Activated T-cell treated with anti-CD3 and anti-CD28 coated beads, Interleukin-2, amount 50 U/mL, for 24 hours (primary cell): ENCODE measurements at regions not wholly inside any gene's neighbourhood (a gene's known extent, or its start where the extent isn't known, plus 50 kb on each side); places are given as distances from the start of the nearest gene placed in this dataset.

Experiments
- DNase-seq: peaks from one replicate; pipeline ENCODE4 v3.0.0-alpha.2; 2020
- H3K27ac Mint-ChIP-seq: 2 replicates; pipeline ENCODE4 v1.8.0; 2020; ENCODE audit warnings: mild to moderate bottlenecking, mixed read lengths
- H3K27me3 Mint-ChIP-seq: 2 replicates; pipeline ENCODE4 v1.8.0; 2020; ENCODE audit warnings: mixed read lengths
- H3K36me3 Mint-ChIP-seq: 2 replicates; pipeline ENCODE4 v1.8.0; 2020; ENCODE audit warnings: low read depth, mixed read lengths
- H3K4me1 Mint-ChIP-seq: 2 replicates; pipeline ENCODE4 v1.8.0; 2020; ENCODE audit warnings: low read depth, mixed read lengths
- H3K4me3 Mint-ChIP-seq: 2 replicates; pipeline ENCODE4 v1.8.0; 2020; ENCODE audit warnings: mild to moderate bottlenecking, moderate library complexity, mixed read lengths
- H3K9me3 Mint-ChIP-seq: 2 replicates; pipeline ENCODE4 v1.8.0; 2020; ENCODE audit warnings: mixed read lengths

GRCh38 chr15:70329179-70329578 is 231.5 kb upstream of the TLE3 start:
- Mint-ChIP-seq H3K27me3 (peaks cover 3% of the 10 kb centered on the region), H3K27ac (no peak overlapping the region), H3K4me1 (no peaks in the 10 kb centered on the region), H3K4me3 (no peak overlapping the region), H3K36me3 (no peaks in the 10 kb centered on the region), H3K9me3 (peaks cover 7% of the 10 kb centered on the region)
- DNase-seq: no peak

GRCh38 chr15:70328679-70329115 is 231.0 kb upstream of the TLE3 start:
- Mint-ChIP-seq H3K9me3 (peaks cover 3% of the 10 kb centered on the region), H3K36me3 (no peaks in the 10 kb centered on the region), H3K4me3 (no peak overlapping the region), H3K4me1 (no peaks in the 10 kb centered on the region), H3K27ac (no peak overlapping the region), H3K27me3 (peaks cover 3% of the 10 kb centered on the region)
- no peak for DNase-seq

GRCh38 chr15:70327856-70328678 is 230.3 kb upstream of the TLE3 start:
- no peak for DNase-seq
- H3K4me1 Mint-ChIP-seq: no peaks in the 10 kb centered on the region
- H3K27ac Mint-ChIP-seq: no peak overlapping the region
- H3K27me3 Mint-ChIP-seq: peaks cover 3% of the 10 kb centered on the region
- H3K4me3 Mint-ChIP-seq: no peak overlapping the region
- no peaks in the 10 kb centered on the region for H3K9me3 Mint-ChIP-seq
- no peaks in the 10 kb centered on the region for H3K36me3 Mint-ChIP-seq

GRCh38 chr15:70327328-70327855 is 229.7 kb upstream of the TLE3 start:
- Mint-ChIP-seq H3K27me3 (peaks cover 3% of the 10 kb centered on the region), H3K36me3 (no peaks in the 10 kb centered on the region), H3K4me1 (no peaks in the 10 kb centered on the region), H3K9me3 (no peaks in the 10 kb centered on the region), H3K4me3 (no peak overlapping the region), H3K27ac (no peak overlapping the region)
- DNase-seq: no peak

- Mint-ChIP-seq H3K4me1 (no peaks in the 10 kb centered on the region), H3K36me3 (no peaks in the 10 kb centered on the region), H3K9me3 (no peaks in the 10 kb centered on the region), H3K27ac (no peak overlapping the region), H3K4me3 (no peak overlapping the region), H3K27me3 (peaks cover 3% of the 10 kb centered on the region)
- DNase-seq: no peak
These were observed 226.6 kb upstream of the TLE3 start for GRCh38 chr15:70324001-70324974.

GRCh38 chr15:70323111-70323851 is 225.6 kb upstream of the TLE3 start:
- no peak for DNase-seq
- no peaks in the 10 kb centered on the region for H3K36me3 Mint-ChIP-seq
- no peak overlapping the region for H3K4me3 Mint-ChIP-seq
- H3K9me3 Mint-ChIP-seq: no peaks in the 10 kb centered on the region
- no peaks in the 10 kb centered on the region for H3K4me1 Mint-ChIP-seq
- H3K27me3 Mint-ChIP-seq: peaks cover 3% of the 10 kb centered on the region
- no peak overlapping the region for H3K27ac Mint-ChIP-seq

- no peak overlapping the region for H3K4me3 Mint-ChIP-seq
- H3K36me3 Mint-ChIP-seq: no peaks in the 10 kb centered on the region
- no peaks in the 10 kb centered on the region for H3K27me3 Mint-ChIP-seq
- no peak for DNase-seq
- H3K4me1 Mint-ChIP-seq: no peaks in the 10 kb centered on the region
- no peak overlapping the region for H3K27ac Mint-ChIP-seq
- H3K9me3 Mint-ChIP-seq: no peaks in the 10 kb centered on the region
These were observed 224.4 kb upstream of the TLE3 start for GRCh38 chr15:70322051-70322668.

GRCh38 chr15:70321172-70321819 is 223.6 kb upstream of the TLE3 start:
- H3K27me3 Mint-ChIP-seq: no peaks in the 10 kb centered on the region
- no peaks in the 10 kb centered on the region for H3K4me1 Mint-ChIP-seq
- no peak for DNase-seq
- H3K9me3 Mint-ChIP-seq: no peaks in the 10 kb centered on the region
- H3K27ac Mint-ChIP-seq: no peak overlapping the region
- H3K36me3 Mint-ChIP-seq: no peaks in the 10 kb centered on the region
- H3K4me3 Mint-ChIP-seq: no peak overlapping the region

GRCh38 chr15:70320482-70320881 is 222.8 kb upstream of the TLE3 start:
- no peak overlapping the region for H3K4me3 Mint-ChIP-seq
- no peak for DNase-seq
- no peak overlapping the region for H3K27ac Mint-ChIP-seq
- no peaks in the 10 kb centered on the region for H3K36me3 Mint-ChIP-seq
- no peaks in the 10 kb centered on the region for H3K27me3 Mint-ChIP-seq
- no peaks in the 10 kb centered on the region for H3K9me3 Mint-ChIP-seq
- no peaks in the 10 kb centered on the region for H3K4me1 Mint-ChIP-seq

- no peaks in the 10 kb centered on the region for H3K36me3 Mint-ChIP-seq
- H3K27ac Mint-ChIP-seq: no peak overlapping the region
- no peaks in the 10 kb centered on the region for H3K4me1 Mint-ChIP-seq
- no peak for DNase-seq
- H3K9me3 Mint-ChIP-seq: no peaks in the 10 kb centered on the region
- H3K27me3 Mint-ChIP-seq: no peaks in the 10 kb centered on the region
- no peak overlapping the region for H3K4me3 Mint-ChIP-seq
These were observed 222.4 kb upstream of the TLE3 start for GRCh38 chr15:70320077-70320476.

GRCh38 chr15:70319466-70319865 is 221.7 kb upstream of the TLE3 start:
- no peak overlapping the region for H3K4me3 Mint-ChIP-seq
- DNase-seq: no peak
- H3K27me3 Mint-ChIP-seq: no peaks in the 10 kb centered on the region
- no peaks in the 10 kb centered on the region for H3K36me3 Mint-ChIP-seq
- H3K9me3 Mint-ChIP-seq: no peaks in the 10 kb centered on the region
- H3K27ac Mint-ChIP-seq: no peak overlapping the region
- H3K4me1 Mint-ChIP-seq: no peaks in the 10 kb centered on the region

GRCh38 chr15:70318594-70319465 is 221.1 kb upstream of the TLE3 start:
- DNase-seq: no peak
- no peaks in the 10 kb centered on the region for H3K4me1 Mint-ChIP-seq
- no peaks in the 10 kb centered on the region for H3K9me3 Mint-ChIP-seq
- H3K27me3 Mint-ChIP-seq: no peaks in the 10 kb centered on the region
- H3K36me3 Mint-ChIP-seq: no peaks in the 10 kb centered on the region
- H3K27ac Mint-ChIP-seq: no peak overlapping the region
- H3K4me3 Mint-ChIP-seq: no peak overlapping the region
